H1 (cell line): ENCODE measurements at regions not wholly inside any gene's neighbourhood (a gene's known extent, or its start where the extent isn't known, plus 50 kb on each side); places are given as distances from the start of the nearest gene placed in this dataset.

Experiments
- CTCF ChIA-PET: fragments of 300-600 bp; sonication (Branson Sonifier 250); formaldehyde crosslinking; loops from one replicate; lab custom pipeline; 2021; ENCODE audit not compliant: partially characterized antibody; lab: Charles Lee
- POLR2A ChIA-PET: fragments of 300-600 bp; sonication (Branson Sonifier 250); formaldehyde crosslinking; loops from one replicate; lab custom pipeline; 2021; ENCODE audit warnings: inconsistent platforms; ENCODE audit not compliant: partially characterized antibody; lab: Charles Lee
- DNase-seq, 2 experiments: peaks; one replicate each; pipeline versions ENCODE4 v3.0.0 to v3.0.0-alpha.2; 2010 to 2022; ENCODE audit warnings: low spot score in 2 of 2, low read depth in 1 of 2, mixed read lengths in 1 of 2
- FAIRE-seq: peaks from 2 replicates; lab custom pipeline; 2011; peaks lifted over from hg19 to GRCh38; lab: Jason Lieb, UNC
- H2AFZ ChIP-seq: 2 replicates; pipeline ENCODE4 v1.8.1; 2012; ENCODE audit warnings: low read length, inconsistent platforms
- H2AK5ac ChIP-seq: 2 replicates; pipeline ENCODE4 v1.6.1; 2013; ENCODE audit warnings: low read depth, low read length
- H2BK120ac ChIP-seq: replicated peaks from 2 replicates; pipeline ENCODE3; 2013; ENCODE audit warnings: low read depth, low read length, inconsistent platforms
- H2BK12ac ChIP-seq: 2 replicates; pipeline ENCODE4 v1.6.1; 2013; ENCODE audit warnings: low read depth, low read length
- H2BK15ac ChIP-seq: 2 replicates; pipeline ENCODE4 v1.6.1; 2013; ENCODE audit warnings: low read length
- H2BK20ac ChIP-seq: 2 replicates; pipeline ENCODE4 v1.6.1; 2013; ENCODE audit warnings: low read length
- H2BK5ac ChIP-seq: 2 replicates; pipeline ENCODE4 v1.6.1; 2013; ENCODE audit warnings: low read depth, low read length
- H3K14ac ChIP-seq: 2 replicates; pipeline ENCODE4 v1.6.1; 2013; ENCODE audit warnings: inconsistent platforms; ENCODE audit not compliant: insufficient read length
- H3K18ac ChIP-seq: 2 replicates; pipeline ENCODE4 v1.6.1; 2013; ENCODE audit warnings: low read length; ENCODE audit errors: extremely low read depth
- H3K23ac ChIP-seq: 2 replicates; pipeline ENCODE4 v1.6.1; 2013; ENCODE audit warnings: inconsistent platforms; ENCODE audit not compliant: insufficient read length
- H3K23me2 ChIP-seq: 2 replicates; pipeline ENCODE4 v1.6.1; 2013; ENCODE audit warnings: low read depth, low read length
- H3K27ac ChIP-seq: 2 replicates; pipeline ENCODE4 v1.6.1; 2011; ENCODE audit warnings: low read depth, low read length, inconsistent platforms
- H3K27me3 ChIP-seq, 4 experiments: replicated peaks in 1 of 4; 1 replicate in 1 of 4; 2 replicates in 3 of 4; pipeline versions ENCODE4 v1.6.1 to v1.8.1; 2011 to 2013; ENCODE audit warnings: low read length in 3 of 4, mild to moderate bottlenecking in 3 of 4, inconsistent platforms in 2 of 4, mixed read lengths in 2 of 4, moderate library complexity in 1 of 4; ENCODE audit not compliant: control insufficient read depth in 3 of 4, insufficient read depth in 3 of 4; ENCODE audit errors: extremely low read depth in 1 of 4
- H3K36me3 ChIP-seq, 4 experiments: 2 replicates each; pipeline versions ENCODE4 v1.6.1 to v1.8.1; 2011 to 2013; ENCODE audit warnings: mild to moderate bottlenecking in 4 of 4, low read length in 3 of 4, moderate library complexity in 2 of 4, control low read depth in 1 of 4, inconsistent platforms in 1 of 4; ENCODE audit not compliant: insufficient read depth in 4 of 4, control insufficient read depth in 2 of 4
- H3K4ac ChIP-seq: replicated peaks from 2 replicates; pipeline ENCODE3; 2013; ENCODE audit warnings: low read length, low read depth, mixed read lengths, inconsistent platforms; ENCODE audit not compliant: insufficient read length
- H3K4me1 ChIP-seq, 4 experiments: replicated peaks in 1 of 4; 1 replicate in 1 of 4; 2 replicates in 3 of 4; pipeline versions ENCODE4 v1.6.1 to v1.8.1; 2011 to 2013; ENCODE audit warnings: low read length in 3 of 4, inconsistent platforms in 2 of 4, mixed read lengths in 1 of 4; ENCODE audit not compliant: insufficient read depth in 4 of 4, control insufficient read depth in 3 of 4
- H3K4me2 ChIP-seq, 2 experiments: 2 replicates each; pipeline versions ENCODE4 v1.6.1 to v1.8.1; 2011 to 2013; ENCODE audit warnings: low read depth in 2 of 2, low read length in 2 of 2, control low read depth in 1 of 2, inconsistent platforms in 1 of 2, mild to moderate bottlenecking in 1 of 2; ENCODE audit not compliant: insufficient read depth in 1 of 2
- H3K4me3 ChIP-seq, 4 experiments: fragments of 200-600, 300-600 bp in 1 of 4; sonication (generic), shearing (Covaris generic), sonication (Bioruptor Twin) in 1 of 4; 2 replicates each; pipeline versions ENCODE4 v1.5.1 to v1.8.1; 2011 to 2016; ENCODE audit warnings: low read length in 4 of 4, low read depth in 3 of 4, control low read depth in 2 of 4, inconsistent platforms in 2 of 4, mild to moderate bottlenecking in 2 of 4, mixed read lengths in 1 of 4, moderate library complexity in 1 of 4; ENCODE audit not compliant: insufficient read depth in 2 of 4; ENCODE audit errors: extremely low read depth in 1 of 4
- H3K56ac ChIP-seq: replicated peaks from 2 replicates; pipeline ENCODE3; 2013; ENCODE audit warnings: low read depth, mild to moderate bottlenecking, mixed read lengths, low read length, inconsistent platforms; ENCODE audit not compliant: insufficient read length
- H3K79me1 ChIP-seq: 2 replicates; pipeline ENCODE4 v1.6.1; 2013; ENCODE audit warnings: low read depth, low read length, control low read depth
- H3K79me2 ChIP-seq, 2 experiments: 2 replicates each; pipeline versions ENCODE4 v1.6.1 to v1.8.1; 2012 to 2013; ENCODE audit warnings: low read length in 2 of 2, mild to moderate bottlenecking in 2 of 2, inconsistent platforms in 1 of 2; ENCODE audit not compliant: insufficient read depth in 2 of 2, control insufficient read depth in 1 of 2
- H3K9ac ChIP-seq, 4 experiments: replicated peaks in 1 of 4; 1 replicate in 1 of 4; 2 replicates in 3 of 4; pipeline versions ENCODE4 v1.6.1 to v1.8.1; 2011 to 2013; ENCODE audit warnings: low read depth in 3 of 4, low read length in 3 of 4, control low read depth in 2 of 4, mild to moderate bottlenecking in 2 of 4, moderate library complexity in 2 of 4, inconsistent platforms in 1 of 4; ENCODE audit errors: extremely low read depth in 1 of 4
- H3K9me3 ChIP-seq, 2 experiments: 2 replicates each; pipeline versions ENCODE4 v1.6.1 to v1.8.1; 2012 to 2013; ENCODE audit warnings: mild to moderate bottlenecking in 2 of 2, moderate library complexity in 2 of 2, control low read depth in 1 of 2, inconsistent platforms in 1 of 2, low read depth in 1 of 2, low read length in 1 of 2, mixed read lengths in 1 of 2; ENCODE audit not compliant: insufficient read depth in 2 of 2
- H4K20me1 ChIP-seq, 2 experiments: replicated peaks in 1 of 2; 2 replicates each; pipeline versions ENCODE3 to v1.8.1; 2011 to 2013; ENCODE audit warnings: inconsistent platforms in 2 of 2, low read length in 2 of 2, mild to moderate bottlenecking in 1 of 2; ENCODE audit not compliant: insufficient read depth in 2 of 2, control insufficient read depth in 1 of 2
- H4K5ac ChIP-seq: 2 replicates; pipeline ENCODE4 v1.6.1; 2013; ENCODE audit warnings: low read length, low read depth, mixed read lengths, inconsistent platforms; ENCODE audit not compliant: insufficient read length
- H4K8ac ChIP-seq: 2 replicates; pipeline ENCODE4 v1.8.0; 2013; ENCODE audit warnings: mild to moderate bottlenecking, moderate library complexity, low read length, inconsistent platforms; ENCODE audit not compliant: insufficient read depth; ENCODE audit errors: extremely low read depth
- H4K91ac ChIP-seq: replicated peaks from 2 replicates; pipeline ENCODE3; 2013; ENCODE audit warnings: low read length, mixed read lengths, inconsistent platforms; ENCODE audit not compliant: insufficient read length
- CHD2 ChIP-seq: IDR thresholded peaks from 2 replicates; pipeline ENCODE4 v1.6.1; 2012; ENCODE audit warnings: low read length, improper control_type of control experiment
- EP300 ChIP-seq, 2 experiments: IDR thresholded peaks; 1 replicate in 1 of 2; 2 replicates in 1 of 2; pipeline ENCODE4 v1.6.1; 2011 to 2012; ENCODE audit warnings: low read depth in 2 of 2, low read length in 2 of 2, mild to moderate bottlenecking in 2 of 2, borderline replicate concordance in 1 of 2, inconsistent platforms in 1 of 2, moderate library complexity in 1 of 2
- HDAC6 ChIP-seq: IDR thresholded peaks from one replicate; pipeline ENCODE4 v1.7.1; 2012; ENCODE audit warnings: low read depth, mild to moderate bottlenecking, inconsistent platforms, low read length, moderate library complexity
- KDM5A ChIP-seq: fragments of 200-600 bp; IDR thresholded peaks from 2 replicates; pipeline ENCODE4 v1.7.1; 2012; ENCODE audit warnings: mild to moderate bottlenecking, low read length, inconsistent platforms, mixed read lengths
- POU5F1 ChIP-seq: IDR thresholded peaks from 2 replicates; pipeline ENCODE4 v1.6.1; 2011; ENCODE audit warnings: low read depth, mild to moderate bottlenecking, low read length, moderate library complexity
- RBBP5 ChIP-seq: IDR thresholded peaks from 2 replicates; pipeline ENCODE4 v1.7.1; 2012; ENCODE audit warnings: low read depth, mild to moderate bottlenecking, inconsistent platforms, low read length, moderate library complexity, borderline replicate concordance
- RFX5 ChIP-seq: IDR thresholded peaks from 2 replicates; pipeline ENCODE4 v1.6.1; 2011; ENCODE audit warnings: low read depth, low read length, improper control_type of control experiment, borderline replicate concordance
- SP1 ChIP-seq: IDR thresholded peaks from 2 replicates; pipeline ENCODE4 v1.6.1; 2011; ENCODE audit warnings: low read depth, low read length
- SP2 ChIP-seq: IDR thresholded peaks from 2 replicates; pipeline ENCODE4 v1.6.1; 2012; ENCODE audit warnings: mild to moderate bottlenecking, low read length, inconsistent platforms
- SUZ12 ChIP-seq: fragments of 200-600 bp; sonication (generic); IDR thresholded peaks from 2 replicates; pipeline ENCODE4 v1.6.1; 2012; ENCODE audit warnings: mild to moderate bottlenecking, inconsistent platforms, low read length, moderate library complexity, mixed read lengths
- TAF7 ChIP-seq: optimal IDR thresholded peaks from 2 replicates; pipeline ENCODE3; 2011; ENCODE audit warnings: low read depth, mild to moderate bottlenecking, inconsistent platforms, low read length, moderate library complexity, borderline replicate concordance
- WGBS, 2 experiments: shearing (Covaris generic) in 1 of 2; methylation state at CpG; one replicate each; pipeline versions ENCODE4 v1.1.6 to v1.1.7; 2013 to 2015; ENCODE audit warnings: low lambda C conversion rate in 2 of 2, mixed read lengths in 2 of 2, inconsistent platforms in 1 of 2, low coverage in 1 of 2, missing lambda C conversion rate in 1 of 2; ENCODE audit not compliant: insufficient replicate concordance in 2 of 2, insufficient coverage in 1 of 2, insufficient read length in 1 of 2; ENCODE audit errors: extremely low coverage in 1 of 2, missing lambda C conversion rate in 1 of 2; 5-methylcytosine and 5-hydroxymethylcytosine counted together
- TF ChIP-seq, protein P1 (sequence below), 3 experiments: IDR thresholded peaks; 1 replicate in 2 of 3; 2 replicates in 1 of 3; pipeline versions ENCODE4 v1.5.1 to v1.6.1; 2011; ENCODE audit warnings: low read length in 3 of 3, mild to moderate bottlenecking in 3 of 3, inconsistent platforms in 2 of 3, low read depth in 1 of 3, moderate library complexity in 1 of 3; ENCODE audit not compliant: insufficient read depth in 1 of 3; ENCODE audit errors: control extremely low read depth in 1 of 3

DNA sequence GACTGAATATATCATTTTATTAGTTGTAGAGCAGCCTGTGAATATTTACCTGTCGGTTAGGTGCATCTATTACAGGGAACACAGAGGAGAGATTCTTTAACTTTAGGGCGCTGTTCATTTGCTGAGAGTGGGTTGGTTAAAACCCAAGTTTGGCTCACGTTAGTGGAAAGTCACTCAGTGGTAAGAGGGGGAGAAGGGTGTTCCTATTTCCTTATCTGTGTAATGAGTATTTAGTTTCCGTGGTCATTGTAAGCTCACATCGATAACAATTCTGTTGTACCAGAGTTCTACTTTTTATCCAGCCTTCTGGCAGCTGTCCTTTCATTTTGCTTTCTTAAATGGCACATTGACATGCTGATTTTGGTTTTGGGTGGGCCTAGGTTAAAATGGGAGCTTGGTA is 773.2 kb upstream of the ADAMTS5 start:
- Histone ChIP-seq H3K4me2 (no peak overlapping the region), H3K79me2 (no peaks in the 10 kb centered on the region), H3K14ac (no peak overlapping the region), H3K23ac (no peak overlapping the region), H3K9ac (no peak overlapping the region), H2BK20ac (0 out of 2 replicates have a peak overlapping the region, but pooled peaks have one; percentile 32), H4K5ac (no peak overlapping the region), H2BK120ac (peak overlapping the region; percentile 6), H2AK5ac (no peak overlapping the region), H2BK15ac (no peak overlapping the region), H3K27ac (no peak overlapping the region), H4K8ac (no peak overlapping the region), H3K18ac (no peak overlapping the region), H2BK5ac (no peak overlapping the region), H2BK12ac (no peak overlapping the region), H3K56ac (no peak overlapping the region), H3K4ac (no peak overlapping the region), H2AFZ (peak overlapping the region; percentile 51; the same call in 1 of the 2 replicates), H3K9me3 (0 out of 4 replicates have a peak, but pooled peaks cover 0 to 3% of the 10 kb centered on the region in 2 experiments), H3K79me1 (no peaks in the 10 kb centered on the region), H3K4me3 (no peak overlapping the region), H4K91ac (no peak overlapping the region), H4K20me1 (no peaks in the 10 kb centered on the region), H3K27me3 (peaks cover 0 to 1% (median 0%) of the 10 kb centered on the region in 4 experiments; a peak in 1 of 7 replicates), H3K23me2 (no peaks in the 10 kb centered on the region), H3K4me1 (no peaks in the 10 kb centered on the region), H3K36me3 (no peaks in the 10 kb centered on the region)
- no peak for DNase-seq
- ChIA-PET POLR2A (no interaction called here), CTCF (interaction anchor here (0.7 kb wide), 1 partner anchor 726 kb away, joined by 3 read pairs; no protein-coding TSS in a partner anchor)
- no peak for FAIRE-seq
- 75% methylated on average over 5 of the region's 5 CpGs; no CpG with 5 or more reads in 1 of the 2 experiments for WGBS, 2 experiments
- TF ChIP-seq KDM5A (no peak), SP1 (no peak), EP300 (IDR thresholded peaks at IDR 0.05; ENCODE audit: borderline replicate concordance in 1 of 2, low read depth in 2 of 2, low read length in 2 of 2) (no peak), TAF7 (no peak), POU5F1 (no peak), RBBP5 (no peak), SP2 (no peak), CHD2 (no peak), HDAC6 (no peak), RFX5 (no peak), SUZ12 (no peak)
- TF ChIP-seq, protein P1, sequence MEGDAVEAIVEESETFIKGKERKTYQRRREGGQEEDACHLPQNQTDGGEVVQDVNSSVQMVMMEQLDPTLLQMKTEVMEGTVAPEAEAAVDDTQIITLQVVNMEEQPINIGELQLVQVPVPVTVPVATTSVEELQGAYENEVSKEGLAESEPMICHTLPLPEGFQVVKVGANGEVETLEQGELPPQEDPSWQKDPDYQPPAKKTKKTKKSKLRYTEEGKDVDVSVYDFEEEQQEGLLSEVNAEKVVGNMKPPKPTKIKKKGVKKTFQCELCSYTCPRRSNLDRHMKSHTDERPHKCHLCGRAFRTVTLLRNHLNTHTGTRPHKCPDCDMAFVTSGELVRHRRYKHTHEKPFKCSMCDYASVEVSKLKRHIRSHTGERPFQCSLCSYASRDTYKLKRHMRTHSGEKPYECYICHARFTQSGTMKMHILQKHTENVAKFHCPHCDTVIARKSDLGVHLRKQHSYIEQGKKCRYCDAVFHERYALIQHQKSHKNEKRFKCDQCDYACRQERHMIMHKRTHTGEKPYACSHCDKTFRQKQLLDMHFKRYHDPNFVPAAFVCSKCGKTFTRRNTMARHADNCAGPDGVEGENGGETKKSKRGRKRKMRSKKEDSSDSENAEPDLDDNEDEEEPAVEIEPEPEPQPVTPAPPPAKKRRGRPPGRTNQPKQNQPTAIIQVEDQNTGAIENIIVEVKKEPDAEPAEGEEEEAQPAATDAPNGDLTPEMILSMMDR (IDR thresholded peaks at IDR 0.05; ENCODE audit: control extremely low read depth in 1 of 3, insufficient read depth in 1 of 3, low read depth in 1 of 3, low read length in 3 of 3) = no peak
